Activated CD8-positive, alpha-beta T cell treated with anti-CD3 and anti-CD28 coated beads for 36 hours (primary cell): ENCODE measurements at regions not wholly inside any gene's neighbourhood (a gene's known extent, or its start where the extent isn't known, plus 50 kb on each side); places are given as distances from the start of the nearest gene placed in this dataset.

ENCODE experiments used
- ATAC-seq: fragments of 200-7000 bp; cut with Tn5 transposase; one replicate; pipeline ENCODE4 v1.10.0; 2021; ENCODE audit warnings: mild to moderate bottlenecking, moderate library complexity
- CTCF ChIA-PET: fragments of 350-600 bp; sonication (Branson Sonifier 250); formaldehyde crosslinking; loops from one replicate; lab custom pipeline; 2021; ENCODE audit warnings: antibody characterized with exemption; lab: Charles Lee
- POLR2A ChIA-PET: fragments of 350-600 bp; sonication (Branson Sonifier 250); formaldehyde crosslinking; loops from one replicate; lab custom pipeline; 2021; ENCODE audit warnings: antibody characterized with exemption; lab: Charles Lee
- DNase-seq: peaks from one replicate; pipeline ENCODE4 v3.0.0-alpha.2; 2020
- H3K27ac Mint-ChIP-seq: one replicate; pipeline ENCODE4 v1.8.0; 2021; ENCODE audit warnings: mild to moderate bottlenecking, mixed read lengths
- H3K27me3 Mint-ChIP-seq: one replicate; pipeline ENCODE4 v1.8.0; 2021; ENCODE audit warnings: mixed read lengths
- H3K36me3 Mint-ChIP-seq: one replicate; pipeline ENCODE4 v1.8.0; 2021; ENCODE audit warnings: low read depth, mixed read lengths
- H3K4me1 Mint-ChIP-seq: one replicate; pipeline ENCODE4 v1.8.0; 2021; ENCODE audit warnings: low read depth, mixed read lengths
- H3K4me3 Mint-ChIP-seq: one replicate; pipeline ENCODE4 v1.8.0; 2021; ENCODE audit warnings: mild to moderate bottlenecking, moderate library complexity, mixed read lengths
- H3K9me3 Mint-ChIP-seq: one replicate; pipeline ENCODE4 v1.8.0; 2021; ENCODE audit warnings: mixed read lengths
- CTCF ChIP-seq: fragments of 200-600 bp; IDR thresholded peaks from one replicate; pipeline ENCODE4 v1.8.0; 2022; ENCODE audit warnings: antibody characterized with exemption, mild to moderate bottlenecking
- intact Hi-C: fragments of 100-400 bp; cut with micrococcal nuclease; formaldehyde crosslinking; loops from one replicate; pipeline ENCODE4 v1.10.0; 2022

- Mint-ChIP-seq H3K27ac (peak overlapping the region; percentile 1), H3K36me3 (no peaks in the 10 kb centered on the region), H3K9me3 (no peaks in the 10 kb centered on the region), H3K4me3 (no peak overlapping the region), H3K27me3 (no peaks in the 10 kb centered on the region), H3K4me1 (peaks cover 72% of the 10 kb centered on the region)
- ATAC-seq (no peak), DNase-seq (no peak)
- ChIA-PET POLR2A (interaction anchor here (0.9 to 1.6 kb wide), 5 partner anchors 13 to 120 kb away, joined by 3 to 5 read pairs (median 3); partner anchors contain the start of gene PELI1), CTCF (interaction anchor here (0.7 kb wide), 1 partner anchor 12 kb away, joined by 3 read pairs; no protein-coding TSS in a partner anchor)
- no peak for TF ChIP-seq CTCF
- intact Hi-C loops: loop anchor here (5.0 kb wide), 1 partner anchor 174 kb away; no protein-coding TSS in a partner anchor
Measured at GRCh38 chr2:64210816-64211215, 66.6 kb upstream of the PELI1 start.

DNA sequence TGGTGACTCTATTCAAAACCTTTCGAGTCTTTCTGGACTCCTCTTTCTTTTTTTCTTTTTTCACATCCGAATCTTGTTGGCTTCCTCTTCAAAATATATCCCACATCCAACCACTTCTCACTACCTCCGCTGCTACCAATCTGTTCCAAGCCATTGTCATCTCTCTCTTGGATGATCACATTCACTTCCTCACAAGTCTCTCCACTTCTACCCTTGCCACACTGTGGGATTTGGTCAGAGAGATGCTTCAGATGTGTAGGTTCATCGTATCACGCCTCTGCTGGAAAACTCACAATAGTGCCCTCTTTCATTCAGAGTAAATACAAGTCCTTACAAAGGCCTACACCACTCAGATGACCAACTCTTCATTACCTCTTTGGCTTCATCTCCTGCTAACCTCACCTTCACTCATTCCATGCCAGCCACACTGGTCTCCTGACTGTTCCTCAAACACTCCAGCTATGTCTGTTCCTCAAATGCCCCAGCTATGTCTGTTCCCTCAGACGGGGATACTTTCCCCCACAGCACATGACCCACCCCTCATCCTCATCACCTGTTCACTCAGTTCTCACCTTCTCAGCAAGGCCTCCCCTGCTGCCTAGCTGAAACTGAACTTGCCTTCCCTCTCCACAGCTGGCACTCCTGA, 67.2 kb upstream of the PELI1 start:
- peaks cover 75% of the 10 kb centered on the region for H3K4me1 Mint-ChIP-seq
- intact Hi-C loops: loop anchor here (5.0 kb wide), 1 partner anchor 174 kb away; no protein-coding TSS in a partner anchor
- ChIA-PET CTCF (interaction anchor here (0.7 kb wide), 1 partner anchor 11 kb away, joined by 3 read pairs; no protein-coding TSS in a partner anchor), POLR2A (interaction anchor here (0.9 to 1.9 kb wide), 7 partner anchors 8 to 119 kb away, joined by 3 to 11 read pairs (median 3); no protein-coding TSS in a partner anchor)
- no peaks in the 10 kb centered on the region for H3K36me3 Mint-ChIP-seq
- H3K9me3 Mint-ChIP-seq: no peaks in the 10 kb centered on the region
- H3K4me3 Mint-ChIP-seq: no peak overlapping the region
- TF ChIP-seq CTCF: no peak
- ATAC-seq (no peak), DNase-seq (no peak)
- peak overlapping the region; percentile 30 for H3K27ac Mint-ChIP-seq
- H3K27me3 Mint-ChIP-seq: no peaks in the 10 kb centered on the region

DNA sequence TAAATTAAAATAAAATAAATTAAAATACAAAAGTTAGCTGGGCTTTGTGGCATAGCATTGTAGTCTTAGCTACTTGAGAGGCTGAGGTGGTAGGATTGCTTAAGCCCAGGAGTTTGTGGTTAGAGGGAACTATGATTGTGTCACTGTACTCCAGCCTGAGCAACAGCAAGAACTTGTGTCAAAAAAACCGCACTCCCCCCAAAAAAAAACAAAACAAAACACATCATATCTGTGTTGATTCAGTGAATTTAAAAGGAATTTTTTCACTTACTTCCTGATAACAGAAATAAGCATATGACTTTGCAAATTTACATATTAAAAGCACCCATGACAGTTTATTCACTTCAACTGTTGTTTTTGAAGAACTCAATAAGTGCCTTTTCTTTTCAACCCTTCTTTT, 68.1 kb upstream of the PELI1 start:
- intact Hi-C loops: loop anchor here (5.0 kb wide), 1 partner anchor 175 kb away; no protein-coding TSS in a partner anchor
- H3K9me3 Mint-ChIP-seq: no peaks in the 10 kb centered on the region
- H3K27me3 Mint-ChIP-seq: no peaks in the 10 kb centered on the region
- H3K36me3 Mint-ChIP-seq: no peaks in the 10 kb centered on the region
- TF ChIP-seq CTCF: no peak
- H3K4me3 Mint-ChIP-seq: no peak overlapping the region
- POLR2A ChIA-PET: interaction anchor here (0.9 to 3.4 kb wide), 9 partner anchors 9 to 124 kb away, joined by 3 to 16 read pairs (median 3); no protein-coding TSS in a partner anchor
- peaks cover 66% of the 10 kb centered on the region for H3K4me1 Mint-ChIP-seq
- peak overlapping the region; percentile 97 for H3K27ac Mint-ChIP-seq
- CTCF ChIA-PET: interaction anchor here (0.7 to 1.2 kb wide), 3 partner anchors 8 to 157 kb away, joined by 3 to 9 read pairs (median 5); no protein-coding TSS in a partner anchor
- ATAC-seq: no peak
- no peak for DNase-seq

DNA sequence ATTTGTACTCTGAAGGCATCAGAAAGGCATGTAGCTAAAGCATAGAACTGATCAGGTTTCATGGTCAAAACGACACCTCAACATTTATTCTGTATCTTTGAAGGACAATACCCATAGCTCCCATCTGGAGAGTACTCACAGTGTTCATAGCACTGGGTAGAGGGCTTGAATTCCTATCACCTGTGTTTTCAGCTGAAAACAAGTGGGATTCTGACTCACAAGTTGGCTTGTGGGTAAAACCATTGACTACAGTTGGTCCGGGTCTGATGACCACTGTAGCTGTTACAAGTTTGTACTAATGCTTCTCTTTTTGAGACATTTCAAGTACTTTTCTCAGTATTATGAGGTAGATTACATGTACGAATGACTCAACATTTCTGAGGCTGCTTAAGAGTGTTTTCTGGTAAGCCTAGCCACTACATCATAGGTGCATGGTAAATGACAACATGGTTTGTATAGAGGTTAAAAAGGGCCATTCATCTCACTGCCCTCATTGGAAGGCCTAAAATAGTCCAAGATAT, 68.6 kb upstream of the PELI1 start:
- Mint-ChIP-seq H3K4me3 (peak overlapping the region; percentile 35), H3K27me3 (no peaks in the 10 kb centered on the region), H3K36me3 (no peaks in the 10 kb centered on the region), H3K27ac (peak overlapping the region; percentile 97), H3K4me1 (peaks cover 62% of the 10 kb centered on the region), H3K9me3 (no peaks in the 10 kb centered on the region)
- POLR2A ChIA-PET: interaction anchor here (0.9 to 3.4 kb wide), 9 partner anchors 9 to 124 kb away, joined by 3 to 16 read pairs (median 3); no protein-coding TSS in a partner anchor
- CTCF ChIA-PET: interaction anchor here (0.7 to 1.2 kb wide), 3 partner anchors 9 to 158 kb away, joined by 3 to 9 read pairs (median 5); no protein-coding TSS in a partner anchor
- no peak for TF ChIP-seq CTCF
- ATAC-seq (peak; percentile 71), DNase-seq (peak; percentile 78)
- intact Hi-C loops: loop anchor here (5.0 kb wide), 1 partner anchor 176 kb away; no protein-coding TSS in a partner anchor
